GM23338 (cell line): ENCODE measurements at regions not wholly inside any gene's neighbourhood (a gene's known extent, or its start where the extent isn't known, plus 50 kb on each side); places are given as distances from the start of the nearest gene placed in this dataset.
A peak's percentile ranks its signal among the peaks of the same experiment; 100 is the strongest.

Experiments
- ATAC-seq: fragments of 200-7000 bp; cut with Tn5 transposase; 3 replicates; pipeline ENCODE4 v1.9.1; 2020
- DNase-seq: peaks from one replicate; pipeline ENCODE4 v3.0.0-alpha.2; 2015; ENCODE audit warnings: low spot score
- H2AFZ ChIP-seq: fragments of 200-600 bp; sonication (generic); 2 replicates; pipeline ENCODE4 v1.8.0; 2016; ENCODE audit warnings: antibody characterized with exemption, mild to moderate bottlenecking, moderate library complexity
- H3F3A ChIP-seq: fragments of 200-600 bp; sonication (generic); replicated peaks from 2 replicates; pipeline ENCODE4 v1.8.0; 2017; ENCODE audit warnings: antibody characterized with exemption, mixed run types, low read depth
- H3K27ac ChIP-seq: fragments of 200-600 bp; sonication (generic); 2 replicates; pipeline ENCODE4 v1.6.1; 2016; ENCODE audit warnings: low read depth
- H3K27me3 ChIP-seq: fragments of 200-600 bp; sonication (generic); 2 replicates; pipeline ENCODE4 v1.8.0; 2016; ENCODE audit warnings: mild to moderate bottlenecking, mixed run types, moderate library complexity; ENCODE audit not compliant: insufficient read depth
- H3K36me3 ChIP-seq: fragments of 200-600 bp; sonication (generic); 2 replicates; pipeline ENCODE4 v1.8.0; 2016; ENCODE audit warnings: mild to moderate bottlenecking; ENCODE audit not compliant: insufficient read depth
- H3K4me1 ChIP-seq: fragments of 200-600 bp; sonication (generic); 2 replicates; pipeline ENCODE4 v1.8.0; 2016; ENCODE audit warnings: mild to moderate bottlenecking, moderate library complexity; ENCODE audit not compliant: insufficient read depth
- H3K4me2 ChIP-seq: fragments of 200-600 bp; sonication (generic); 2 replicates; pipeline ENCODE4 v1.7.1; 2017; ENCODE audit warnings: mixed run types
- H3K4me3 ChIP-seq: fragments of 200-600 bp; sonication (generic); 2 replicates; pipeline ENCODE4 v1.6.1; 2016; ENCODE audit warnings: mixed run types
- H3K79me2 ChIP-seq: fragments of 200-600 bp; sonication (generic); replicated peaks from 2 replicates; pipeline ENCODE4 v1.8.0; 2017; ENCODE audit warnings: mild to moderate bottlenecking; ENCODE audit not compliant: insufficient read depth
- H3K9me2 ChIP-seq: fragments of 200-600 bp; sonication (generic); 2 replicates; pipeline ENCODE4 v1.8.0; 2017; ENCODE audit not compliant: insufficient read depth
- H4K20me1 ChIP-seq: fragments of 200-600 bp; sonication (generic); replicated peaks from 2 replicates; pipeline ENCODE4 v1.8.0; 2017; ENCODE audit warnings: mild to moderate bottlenecking; ENCODE audit not compliant: insufficient read depth
- H3K27ac Mint-ChIP-seq: 2 replicates; pipeline ENCODE4 v1.8.0; 2020; ENCODE audit warnings: inconsistent platforms, mild to moderate bottlenecking, moderate library complexity, mixed read lengths
- H3K27me3 Mint-ChIP-seq: 3 replicates; pipeline ENCODE4 v1.8.0; 2022; ENCODE audit warnings: low read depth, mild to moderate bottlenecking, moderate library complexity, mixed read lengths, inconsistent platforms; ENCODE audit not compliant: insufficient read depth, poor library complexity
- H3K36me3 Mint-ChIP-seq: 3 replicates; pipeline ENCODE4 v1.8.0; 2021; ENCODE audit warnings: low read depth, mild to moderate bottlenecking, inconsistent platforms, moderate library complexity, mixed read lengths
- H3K4me1 Mint-ChIP-seq: 3 replicates; pipeline ENCODE4 v1.8.0; 2020; ENCODE audit warnings: mild to moderate bottlenecking, inconsistent platforms, mixed read lengths
- H3K4me3 Mint-ChIP-seq: 3 replicates; pipeline ENCODE4 v1.8.0; 2021; ENCODE audit warnings: moderate library complexity, mild to moderate bottlenecking, inconsistent platforms, mixed read lengths
- H3K9me3 Mint-ChIP-seq: 3 replicates; pipeline ENCODE4 v1.8.0; 2020; ENCODE audit warnings: moderate library complexity, mild to moderate bottlenecking, inconsistent platforms, mixed read lengths
- CREB1 ChIP-seq: fragments of 250-450 bp; sonication (Bioruptor Pico); IDR thresholded peaks from 2 replicates; pipeline ENCODE4 v1.5.0; 2020; ENCODE audit warnings: low read depth, mild to moderate bottlenecking, moderate library complexity
- EZH2 ChIP-seq: fragments of 200-600 bp; sonication (generic); IDR thresholded peaks from one replicate; pipeline ENCODE4 v1.8.0; 2017; ENCODE audit warnings: antibody characterized with exemption, mild to moderate bottlenecking, low read depth; ENCODE audit not compliant: unreplicated experiment
- JUNB ChIP-seq: IDR thresholded peaks from one replicate; pipeline ENCODE4 v1.6.1; 2016; ENCODE audit warnings: antibody characterized with exemption; ENCODE audit not compliant: unreplicated experiment
- POLR2AphosphoS5 ChIP-seq: IDR thresholded peaks from 2 replicates; pipeline ENCODE4 v1.6.1; 2016; ENCODE audit warnings: antibody characterized with exemption, low read depth
- STAT1 ChIP-seq: IDR thresholded peaks from one replicate; pipeline ENCODE4 v1.6.1; 2016; ENCODE audit warnings: antibody characterized with exemption; ENCODE audit not compliant: unreplicated experiment
- ZNF114 ChIP-seq: fragments of 250-450 bp; sonication (Bioruptor Pico); IDR thresholded peaks from 2 replicates; pipeline ENCODE4 v1.5.0; 2020; ENCODE audit warnings: mild to moderate bottlenecking, moderate library complexity
- ZNF331 ChIP-seq: fragments of 250-450 bp; sonication (Bioruptor Pico); IDR thresholded peaks from 2 replicates; pipeline ENCODE4 v1.5.0; 2020; ENCODE audit warnings: low read depth, mild to moderate bottlenecking, moderate library complexity
- TF ChIP-seq, protein P1 (sequence below): fragments of 250-450 bp; sonication (Bioruptor Pico); IDR thresholded peaks from 2 replicates; pipeline ENCODE4 v1.5.0; 2020; ENCODE audit warnings: mild to moderate bottlenecking, moderate library complexity
- TF ChIP-seq, protein P2 (sequence below): IDR thresholded peaks from 2 replicates; pipeline ENCODE4 v1.6.1; 2016; ENCODE audit warnings: antibody characterized with exemption
- TF ChIP-seq, protein P3 (sequence below), 2 experiments: fragments of 200-600 bp in 1 of 2; sonication (generic) in 1 of 2; conservative IDR thresholded peaks; 2 replicates each; pipeline versions ENCODE4 v1.5.1 to v1.6.1; 2016 to 2017; ENCODE audit warnings: antibody characterized with exemption in 2 of 2, low read depth in 2 of 2, mild to moderate bottlenecking in 2 of 2, moderate library complexity in 1 of 2
- TF ChIP-seq, protein P4 (sequence below): IDR thresholded peaks from one replicate; pipeline ENCODE4 v1.6.1; 2018; ENCODE audit warnings: antibody characterized with exemption; ENCODE audit not compliant: unreplicated experiment

DNA sequence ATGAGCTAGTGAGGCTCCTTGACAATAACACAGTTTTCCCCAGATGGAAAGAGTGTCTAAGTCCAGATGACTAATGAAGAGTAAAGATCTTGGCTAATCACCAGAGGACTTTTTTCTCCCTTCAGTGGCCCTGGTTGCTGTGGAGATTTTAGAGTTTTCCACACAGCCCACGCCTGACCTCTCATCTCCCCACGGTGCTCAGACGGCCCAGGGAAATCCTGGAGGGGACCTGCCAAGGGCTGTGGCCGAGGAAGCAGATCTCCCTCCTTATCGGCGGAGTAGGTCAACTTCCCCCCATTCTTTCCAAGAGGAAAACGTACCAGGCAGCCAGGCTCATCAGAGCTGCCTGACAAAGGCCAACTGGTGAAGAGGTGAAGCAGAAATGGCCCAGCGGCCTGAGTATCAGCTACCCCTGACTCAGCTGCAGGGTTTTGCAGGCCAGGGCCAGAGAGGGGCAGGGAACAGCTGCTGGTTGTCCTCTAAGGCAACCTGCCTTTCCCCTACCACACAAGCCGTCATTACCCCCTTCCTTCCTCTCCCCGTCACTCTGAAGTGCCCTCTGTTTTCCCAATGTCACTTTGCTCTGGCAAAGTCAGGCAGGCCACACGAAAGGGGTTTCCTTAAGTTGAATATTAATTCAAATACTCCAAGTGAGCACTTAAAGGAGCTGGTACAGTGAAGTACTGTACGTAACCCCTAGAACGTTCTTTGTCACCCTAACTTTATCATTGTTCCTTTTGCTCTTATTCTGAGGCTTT, 140.2 kb upstream of the ADAMTS18 start:
- Histone ChIP-seq H3K4me2 (no peak overlapping the region), H3K79me2 (no peaks in the 10 kb centered on the region), H3K27me3 (no peaks in the 10 kb centered on the region), H3F3A (no peaks in the 10 kb centered on the region), H3K27ac (no peak overlapping the region), H3K9me2 (no peaks in the 10 kb centered on the region), H3K36me3 (no peaks in the 10 kb centered on the region), H4K20me1 (no peaks in the 10 kb centered on the region), H3K4me1 (no peaks in the 10 kb centered on the region), H2AFZ (peak overlapping the region; percentile 52; the same call in 1 of the 2 replicates), H3K4me3 (no peak overlapping the region)
- H3K9me3 Mint-ChIP-seq, result peaks cover 5% of the 10 kb centered on the region; the same call in 1 of the 3 replicates
- no peaks in the 10 kb centered on the region for H3K36me3 Mint-ChIP-seq
- H3K27me3 Mint-ChIP-seq, result no peaks in the 10 kb centered on the region
- DNase-seq, result no peak
- no peak for ATAC-seq
- H3K4me1 Mint-ChIP-seq, result no peaks in the 10 kb centered on the region
- TF ChIP-seq JUNB (no peak), EZH2 (no peak), CREB1 (CRISPR knock-in tag) (no peak), ZNF114 (no peak), POLR2AphosphoS5 (no peak), ZNF331 (CRISPR knock-in tag) (no peak), STAT1 (no peak)
- TF ChIP-seq, protein P1, sequence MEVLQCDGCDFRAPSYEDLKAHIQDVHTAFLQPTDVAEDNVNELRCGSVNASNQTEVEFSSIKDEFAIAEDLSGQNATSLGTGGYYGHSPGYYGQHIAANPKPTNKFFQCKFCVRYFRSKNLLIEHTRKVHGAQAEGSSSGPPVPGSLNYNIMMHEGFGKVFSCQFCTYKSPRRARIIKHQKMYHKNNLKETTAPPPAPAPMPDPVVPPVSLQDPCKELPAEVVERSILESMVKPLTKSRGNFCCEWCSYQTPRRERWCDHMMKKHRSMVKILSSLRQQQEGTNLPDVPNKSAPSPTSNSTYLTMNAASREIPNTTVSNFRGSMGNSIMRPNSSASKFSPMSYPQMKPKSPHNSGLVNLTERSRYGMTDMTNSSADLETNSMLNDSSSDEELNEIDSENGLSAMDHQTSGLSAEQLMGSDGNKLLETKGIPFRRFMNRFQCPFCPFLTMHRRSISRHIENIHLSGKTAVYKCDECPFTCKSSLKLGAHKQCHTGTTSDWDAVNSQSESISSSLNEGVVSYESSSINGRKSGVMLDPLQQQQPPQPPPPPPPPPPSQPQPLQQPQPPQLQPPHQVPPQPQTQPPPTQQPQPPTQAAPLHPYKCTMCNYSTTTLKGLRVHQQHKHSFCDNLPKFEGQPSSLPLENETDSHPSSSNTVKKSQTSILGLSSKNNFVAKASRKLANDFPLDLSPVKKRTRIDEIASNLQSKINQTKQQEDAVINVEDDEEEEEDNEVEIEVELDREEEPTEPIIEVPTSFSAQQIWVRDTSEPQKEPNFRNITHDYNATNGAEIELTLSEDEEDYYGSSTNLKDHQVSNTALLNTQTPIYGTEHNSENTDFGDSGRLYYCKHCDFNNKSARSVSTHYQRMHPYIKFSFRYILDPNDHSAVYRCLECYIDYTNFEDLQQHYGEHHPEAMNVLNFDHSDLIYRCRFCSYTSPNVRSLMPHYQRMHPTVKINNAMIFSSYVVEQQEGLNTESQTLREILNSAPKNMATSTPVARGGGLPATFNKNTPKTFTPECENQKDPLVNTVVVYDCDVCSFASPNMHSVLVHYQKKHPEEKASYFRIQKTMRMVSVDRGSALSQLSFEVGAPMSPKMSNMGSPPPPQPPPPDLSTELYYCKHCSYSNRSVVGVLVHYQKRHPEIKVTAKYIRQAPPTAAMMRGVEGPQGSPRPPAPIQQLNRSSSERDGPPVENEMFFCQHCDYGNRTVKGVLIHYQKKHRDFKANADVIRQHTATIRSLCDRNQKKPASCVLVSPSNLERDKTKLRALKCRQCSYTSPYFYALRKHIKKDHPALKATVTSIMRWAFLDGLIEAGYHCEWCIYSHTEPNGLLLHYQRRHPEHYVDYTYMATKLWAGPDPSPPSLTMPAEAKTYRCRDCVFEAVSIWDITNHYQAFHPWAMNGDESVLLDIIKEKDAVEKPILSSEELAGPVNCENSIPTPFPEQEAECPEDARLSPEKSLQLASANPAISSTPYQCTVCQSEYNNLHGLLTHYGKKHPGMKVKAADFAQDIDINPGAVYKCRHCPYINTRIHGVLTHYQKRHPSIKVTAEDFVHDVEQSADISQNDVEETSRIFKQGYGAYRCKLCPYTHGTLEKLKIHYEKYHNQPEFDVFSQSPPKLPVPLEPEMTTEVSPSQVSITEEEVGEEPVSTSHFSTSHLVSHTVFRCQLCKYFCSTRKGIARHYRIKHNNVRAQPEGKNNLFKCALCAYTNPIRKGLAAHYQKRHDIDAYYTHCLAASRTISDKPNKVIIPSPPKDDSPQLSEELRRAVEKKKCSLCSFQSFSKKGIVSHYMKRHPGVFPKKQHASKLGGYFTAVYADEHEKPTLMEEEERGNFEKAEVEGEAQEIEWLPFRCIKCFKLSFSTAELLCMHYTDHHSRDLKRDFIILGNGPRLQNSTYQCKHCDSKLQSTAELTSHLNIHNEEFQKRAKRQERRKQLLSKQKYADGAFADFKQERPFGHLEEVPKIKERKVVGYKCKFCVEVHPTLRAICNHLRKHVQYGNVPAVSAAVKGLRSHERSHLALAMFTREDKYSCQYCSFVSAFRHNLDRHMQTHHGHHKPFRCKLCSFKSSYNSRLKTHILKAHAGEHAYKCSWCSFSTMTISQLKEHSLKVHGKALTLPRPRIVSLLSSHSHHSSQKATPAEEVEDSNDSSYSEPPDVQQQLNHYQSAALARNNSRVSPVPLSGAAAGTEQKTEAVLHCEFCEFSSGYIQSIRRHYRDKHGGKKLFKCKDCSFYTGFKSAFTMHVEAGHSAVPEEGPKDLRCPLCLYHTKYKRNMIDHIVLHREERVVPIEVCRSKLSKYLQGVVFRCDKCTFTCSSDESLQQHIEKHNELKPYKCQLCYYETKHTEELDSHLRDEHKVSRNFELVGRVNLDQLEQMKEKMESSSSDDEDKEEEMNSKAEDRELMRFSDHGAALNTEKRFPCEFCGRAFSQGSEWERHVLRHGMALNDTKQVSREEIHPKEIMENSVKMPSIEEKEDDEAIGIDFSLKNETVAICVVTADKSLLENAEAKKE (CRISPR knock-in tag), result no peak
- TF ChIP-seq, protein P2, sequence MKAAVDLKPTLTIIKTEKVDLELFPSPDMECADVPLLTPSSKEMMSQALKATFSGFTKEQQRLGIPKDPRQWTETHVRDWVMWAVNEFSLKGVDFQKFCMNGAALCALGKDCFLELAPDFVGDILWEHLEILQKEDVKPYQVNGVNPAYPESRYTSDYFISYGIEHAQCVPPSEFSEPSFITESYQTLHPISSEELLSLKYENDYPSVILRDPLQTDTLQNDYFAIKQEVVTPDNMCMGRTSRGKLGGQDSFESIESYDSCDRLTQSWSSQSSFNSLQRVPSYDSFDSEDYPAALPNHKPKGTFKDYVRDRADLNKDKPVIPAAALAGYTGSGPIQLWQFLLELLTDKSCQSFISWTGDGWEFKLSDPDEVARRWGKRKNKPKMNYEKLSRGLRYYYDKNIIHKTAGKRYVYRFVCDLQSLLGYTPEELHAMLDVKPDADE, result no peak
- TF ChIP-seq, protein P3, sequence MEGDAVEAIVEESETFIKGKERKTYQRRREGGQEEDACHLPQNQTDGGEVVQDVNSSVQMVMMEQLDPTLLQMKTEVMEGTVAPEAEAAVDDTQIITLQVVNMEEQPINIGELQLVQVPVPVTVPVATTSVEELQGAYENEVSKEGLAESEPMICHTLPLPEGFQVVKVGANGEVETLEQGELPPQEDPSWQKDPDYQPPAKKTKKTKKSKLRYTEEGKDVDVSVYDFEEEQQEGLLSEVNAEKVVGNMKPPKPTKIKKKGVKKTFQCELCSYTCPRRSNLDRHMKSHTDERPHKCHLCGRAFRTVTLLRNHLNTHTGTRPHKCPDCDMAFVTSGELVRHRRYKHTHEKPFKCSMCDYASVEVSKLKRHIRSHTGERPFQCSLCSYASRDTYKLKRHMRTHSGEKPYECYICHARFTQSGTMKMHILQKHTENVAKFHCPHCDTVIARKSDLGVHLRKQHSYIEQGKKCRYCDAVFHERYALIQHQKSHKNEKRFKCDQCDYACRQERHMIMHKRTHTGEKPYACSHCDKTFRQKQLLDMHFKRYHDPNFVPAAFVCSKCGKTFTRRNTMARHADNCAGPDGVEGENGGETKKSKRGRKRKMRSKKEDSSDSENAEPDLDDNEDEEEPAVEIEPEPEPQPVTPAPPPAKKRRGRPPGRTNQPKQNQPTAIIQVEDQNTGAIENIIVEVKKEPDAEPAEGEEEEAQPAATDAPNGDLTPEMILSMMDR (conservative IDR thresholded peaks at IDR 0.05; ENCODE audit: low read depth in 2 of 2), result no peak
- TF ChIP-seq, protein P4, sequence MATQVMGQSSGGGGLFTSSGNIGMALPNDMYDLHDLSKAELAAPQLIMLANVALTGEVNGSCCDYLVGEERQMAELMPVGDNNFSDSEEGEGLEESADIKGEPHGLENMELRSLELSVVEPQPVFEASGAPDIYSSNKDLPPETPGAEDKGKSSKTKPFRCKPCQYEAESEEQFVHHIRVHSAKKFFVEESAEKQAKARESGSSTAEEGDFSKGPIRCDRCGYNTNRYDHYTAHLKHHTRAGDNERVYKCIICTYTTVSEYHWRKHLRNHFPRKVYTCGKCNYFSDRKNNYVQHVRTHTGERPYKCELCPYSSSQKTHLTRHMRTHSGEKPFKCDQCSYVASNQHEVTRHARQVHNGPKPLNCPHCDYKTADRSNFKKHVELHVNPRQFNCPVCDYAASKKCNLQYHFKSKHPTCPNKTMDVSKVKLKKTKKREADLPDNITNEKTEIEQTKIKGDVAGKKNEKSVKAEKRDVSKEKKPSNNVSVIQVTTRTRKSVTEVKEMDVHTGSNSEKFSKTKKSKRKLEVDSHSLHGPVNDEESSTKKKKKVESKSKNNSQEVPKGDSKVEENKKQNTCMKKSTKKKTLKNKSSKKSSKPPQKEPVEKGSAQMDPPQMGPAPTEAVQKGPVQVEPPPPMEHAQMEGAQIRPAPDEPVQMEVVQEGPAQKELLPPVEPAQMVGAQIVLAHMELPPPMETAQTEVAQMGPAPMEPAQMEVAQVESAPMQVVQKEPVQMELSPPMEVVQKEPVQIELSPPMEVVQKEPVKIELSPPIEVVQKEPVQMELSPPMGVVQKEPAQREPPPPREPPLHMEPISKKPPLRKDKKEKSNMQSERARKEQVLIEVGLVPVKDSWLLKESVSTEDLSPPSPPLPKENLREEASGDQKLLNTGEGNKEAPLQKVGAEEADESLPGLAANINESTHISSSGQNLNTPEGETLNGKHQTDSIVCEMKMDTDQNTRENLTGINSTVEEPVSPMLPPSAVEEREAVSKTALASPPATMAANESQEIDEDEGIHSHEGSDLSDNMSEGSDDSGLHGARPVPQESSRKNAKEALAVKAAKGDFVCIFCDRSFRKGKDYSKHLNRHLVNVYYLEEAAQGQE, result no peak
- H3K4me3 Mint-ChIP-seq, result no peak overlapping the region
- no peak overlapping the region for H3K27ac Mint-ChIP-seq
